ENCODE measurements at regions not wholly inside any gene's neighbourhood (a gene's known extent, or its start where the extent isn't known, plus 50 kb on each side); places are given as distances from the start of the nearest gene placed in this dataset.

DNA sequence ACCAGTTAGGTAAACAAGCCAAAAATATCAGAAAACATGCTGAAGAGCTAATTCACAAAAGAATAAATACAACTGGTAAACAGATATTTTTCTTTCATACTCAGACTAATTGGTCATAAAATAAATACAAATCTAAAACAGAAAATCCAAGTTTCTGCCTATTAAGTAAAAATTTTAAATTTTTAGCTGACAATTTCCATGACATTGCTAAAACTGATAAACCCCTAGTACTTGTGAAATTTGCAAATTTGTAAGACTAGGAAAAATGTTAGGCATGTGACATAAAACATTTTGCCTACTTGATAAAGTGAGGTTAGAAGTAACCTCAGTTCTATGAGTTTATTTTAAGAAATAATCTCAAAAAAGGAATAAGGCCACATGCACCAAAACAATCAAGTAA is 356.1 kb downstream of the LRATD1 start:
- peaks cover 4% of the 10 kb centered on the region for H3K27me3 ChIP-seq (ENCODE audit: insufficient read depth, poor library complexity, severe bottlenecking)
- no peak for DNase-seq (ENCODE audit: low read depth in 1 of 2, low spot score in 1 of 2)

DNA sequence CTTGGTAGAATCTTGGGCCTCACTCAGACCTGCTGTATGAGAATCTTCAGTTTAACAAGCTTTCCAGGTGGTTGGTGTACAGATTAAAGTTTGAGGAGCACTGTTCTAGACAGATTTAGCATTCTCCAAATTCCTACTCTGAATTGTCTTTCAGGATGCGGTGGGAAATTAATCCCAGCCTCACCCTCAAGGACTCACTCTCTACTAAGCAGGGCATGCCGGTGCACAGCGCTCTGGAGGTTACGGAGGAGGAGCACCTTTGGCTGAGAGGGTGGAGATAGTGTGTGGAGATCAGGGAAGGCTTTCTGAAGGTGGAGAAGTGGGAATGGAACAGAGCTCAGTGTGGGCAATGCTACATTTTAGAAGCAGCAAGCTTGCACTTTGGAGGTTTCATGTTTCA is 359.2 kb downstream of the LRATD1 start:
- H3K27me3 ChIP-seq (ENCODE audit: insufficient read depth, poor library complexity, severe bottlenecking), result no peaks in the 10 kb centered on the region
- no peak for DNase-seq (ENCODE audit: low read depth in 1 of 2, low spot score in 1 of 2)
- TF ChIP-seq, protein P1, sequence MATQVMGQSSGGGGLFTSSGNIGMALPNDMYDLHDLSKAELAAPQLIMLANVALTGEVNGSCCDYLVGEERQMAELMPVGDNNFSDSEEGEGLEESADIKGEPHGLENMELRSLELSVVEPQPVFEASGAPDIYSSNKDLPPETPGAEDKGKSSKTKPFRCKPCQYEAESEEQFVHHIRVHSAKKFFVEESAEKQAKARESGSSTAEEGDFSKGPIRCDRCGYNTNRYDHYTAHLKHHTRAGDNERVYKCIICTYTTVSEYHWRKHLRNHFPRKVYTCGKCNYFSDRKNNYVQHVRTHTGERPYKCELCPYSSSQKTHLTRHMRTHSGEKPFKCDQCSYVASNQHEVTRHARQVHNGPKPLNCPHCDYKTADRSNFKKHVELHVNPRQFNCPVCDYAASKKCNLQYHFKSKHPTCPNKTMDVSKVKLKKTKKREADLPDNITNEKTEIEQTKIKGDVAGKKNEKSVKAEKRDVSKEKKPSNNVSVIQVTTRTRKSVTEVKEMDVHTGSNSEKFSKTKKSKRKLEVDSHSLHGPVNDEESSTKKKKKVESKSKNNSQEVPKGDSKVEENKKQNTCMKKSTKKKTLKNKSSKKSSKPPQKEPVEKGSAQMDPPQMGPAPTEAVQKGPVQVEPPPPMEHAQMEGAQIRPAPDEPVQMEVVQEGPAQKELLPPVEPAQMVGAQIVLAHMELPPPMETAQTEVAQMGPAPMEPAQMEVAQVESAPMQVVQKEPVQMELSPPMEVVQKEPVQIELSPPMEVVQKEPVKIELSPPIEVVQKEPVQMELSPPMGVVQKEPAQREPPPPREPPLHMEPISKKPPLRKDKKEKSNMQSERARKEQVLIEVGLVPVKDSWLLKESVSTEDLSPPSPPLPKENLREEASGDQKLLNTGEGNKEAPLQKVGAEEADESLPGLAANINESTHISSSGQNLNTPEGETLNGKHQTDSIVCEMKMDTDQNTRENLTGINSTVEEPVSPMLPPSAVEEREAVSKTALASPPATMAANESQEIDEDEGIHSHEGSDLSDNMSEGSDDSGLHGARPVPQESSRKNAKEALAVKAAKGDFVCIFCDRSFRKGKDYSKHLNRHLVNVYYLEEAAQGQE (IDR thresholded peaks at IDR 0.05; ENCODE audit: insufficient replicate concordance, low read depth), result no peak
- TF ChIP-seq, protein P2, sequence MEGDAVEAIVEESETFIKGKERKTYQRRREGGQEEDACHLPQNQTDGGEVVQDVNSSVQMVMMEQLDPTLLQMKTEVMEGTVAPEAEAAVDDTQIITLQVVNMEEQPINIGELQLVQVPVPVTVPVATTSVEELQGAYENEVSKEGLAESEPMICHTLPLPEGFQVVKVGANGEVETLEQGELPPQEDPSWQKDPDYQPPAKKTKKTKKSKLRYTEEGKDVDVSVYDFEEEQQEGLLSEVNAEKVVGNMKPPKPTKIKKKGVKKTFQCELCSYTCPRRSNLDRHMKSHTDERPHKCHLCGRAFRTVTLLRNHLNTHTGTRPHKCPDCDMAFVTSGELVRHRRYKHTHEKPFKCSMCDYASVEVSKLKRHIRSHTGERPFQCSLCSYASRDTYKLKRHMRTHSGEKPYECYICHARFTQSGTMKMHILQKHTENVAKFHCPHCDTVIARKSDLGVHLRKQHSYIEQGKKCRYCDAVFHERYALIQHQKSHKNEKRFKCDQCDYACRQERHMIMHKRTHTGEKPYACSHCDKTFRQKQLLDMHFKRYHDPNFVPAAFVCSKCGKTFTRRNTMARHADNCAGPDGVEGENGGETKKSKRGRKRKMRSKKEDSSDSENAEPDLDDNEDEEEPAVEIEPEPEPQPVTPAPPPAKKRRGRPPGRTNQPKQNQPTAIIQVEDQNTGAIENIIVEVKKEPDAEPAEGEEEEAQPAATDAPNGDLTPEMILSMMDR (IDR thresholded peaks at IDR 0.05; ENCODE audit: insufficient read depth, low read length), result no peak
- no peak for TF ChIP-seq SPI1 (IDR thresholded peaks at IDR 0.05; ENCODE audit: borderline replicate concordance, low read depth)
- TF ChIP-seq POLR2AphosphoS5 (IDR thresholded peaks at IDR 0.05; ENCODE audit: low read depth), result no peak
- TF ChIP-seq GABPA (IDR thresholded peaks at IDR 0.05; ENCODE audit: low read depth), result no peak

More for the DNA sequence above, 356.1 kb downstream of the LRATD1 start:
- TF ChIP-seq, protein P2 (IDR thresholded peaks at IDR 0.05; ENCODE audit: insufficient read depth, low read length), result no peak
- TF ChIP-seq GABPA (IDR thresholded peaks at IDR 0.05; ENCODE audit: low read depth) (no peak), SPI1 (IDR thresholded peaks at IDR 0.05; ENCODE audit: borderline replicate concordance, low read depth) (no peak)
- TF ChIP-seq, protein P1 (IDR thresholded peaks at IDR 0.05; ENCODE audit: insufficient replicate concordance, low read depth), result no peak
- Histone ChIP-seq H3K27ac (replicated peaks) (no peak overlapping the region), H3K4me3 (replicated peaks; ENCODE audit: insufficient read depth, low read length) (no peak overlapping the region)

DNA sequence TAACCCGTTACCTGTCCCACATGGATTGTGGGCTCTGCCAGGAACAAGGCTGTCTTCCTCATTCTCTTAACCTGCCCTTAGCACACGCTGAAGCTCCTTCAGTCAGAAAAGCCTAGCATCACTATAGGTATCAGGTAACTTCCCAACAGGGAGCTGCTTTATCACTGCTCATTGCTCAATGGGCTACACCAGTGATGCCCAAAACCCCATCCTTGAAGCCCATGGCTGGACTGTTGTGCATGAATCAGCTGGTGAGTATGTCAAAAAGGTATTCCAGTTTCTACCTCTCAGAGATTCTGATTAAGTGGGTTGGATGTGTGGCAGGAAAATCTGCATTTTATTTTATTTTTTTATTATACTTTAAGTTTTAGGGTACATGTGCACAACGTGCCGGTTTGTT is 362.2 kb downstream of the LRATD1 start:
- TF ChIP-seq GABPA (IDR thresholded peaks at IDR 0.05; ENCODE audit: low read depth) (no peak), SPI1 (IDR thresholded peaks at IDR 0.05; ENCODE audit: borderline replicate concordance, low read depth) (no peak), POLR2AphosphoS5 (IDR thresholded peaks at IDR 0.05; ENCODE audit: low read depth) (no peak)
- TF ChIP-seq, protein P1 (IDR thresholded peaks at IDR 0.05; ENCODE audit: insufficient replicate concordance, low read depth), result no peak
- TF ChIP-seq, protein P2 (IDR thresholded peaks at IDR 0.05; ENCODE audit: insufficient read depth, low read length), result no peak
- Histone ChIP-seq H3K27ac (replicated peaks) (no peak overlapping the region), H3K27me3 (ENCODE audit: insufficient read depth, poor library complexity, severe bottlenecking) (no peaks in the 10 kb centered on the region), H3K4me3 (replicated peaks; ENCODE audit: insufficient read depth, low read length) (no peak overlapping the region)
- no peak for DNase-seq (ENCODE audit: low read depth in 1 of 2, low spot score in 1 of 2)

More for the DNA sequence above, 359.2 kb downstream of the LRATD1 start:
- Histone ChIP-seq H3K4me3 (replicated peaks; ENCODE audit: insufficient read depth, low read length) (no peak overlapping the region), H3K27ac (replicated peaks) (no peak overlapping the region)

Measured in HL-60 (cell line).